Neural progenitor cell (in vitro differentiated cells): ENCODE measurements at regions not wholly inside any gene's neighbourhood (a gene's known extent, or its start where the extent isn't known, plus 50 kb on each side); places are given as distances from the start of the nearest gene placed in this dataset.

ENCODE experiments used
- CTCF ChIP-seq: fragments of 200-600 bp; sonication (generic); IDR thresholded peaks from 2 replicates; pipeline ENCODE4 v1.5.1; 2017; ENCODE audit warnings: antibody characterized with exemption, mild to moderate bottlenecking
- EZH2phosphoT487 ChIP-seq: fragments of 200-600 bp; sonication (generic); IDR thresholded peaks from 2 replicates; pipeline ENCODE4 v1.6.1; 2017; ENCODE audit warnings: antibody characterized with exemption

DNA sequence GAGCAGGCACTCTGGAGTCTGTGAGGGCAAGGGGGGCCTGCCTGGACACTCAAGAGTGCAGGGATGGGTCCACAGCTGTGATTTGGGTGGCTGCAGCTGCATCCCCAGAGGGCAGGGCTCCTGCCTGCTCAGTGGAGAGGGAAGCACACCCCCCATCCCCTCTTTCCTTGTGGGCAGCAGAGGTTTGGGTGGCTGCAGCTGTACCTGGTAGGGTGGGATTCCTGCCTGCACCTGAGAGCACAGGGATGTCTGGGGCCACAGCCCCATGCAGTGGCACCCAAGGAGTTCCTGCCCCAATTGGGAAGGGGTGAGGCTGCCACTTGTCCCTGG, 605.4 kb upstream of the FAM174A start:
- TF ChIP-seq CTCF (no peak), EZH2phosphoT487 (no peak)
